ENCODE measurements at regions not wholly inside any gene's neighbourhood (a gene's known extent, or its start where the extent isn't known, plus 50 kb on each side); places are given as distances from the start of the nearest gene placed in this dataset.

DNA sequence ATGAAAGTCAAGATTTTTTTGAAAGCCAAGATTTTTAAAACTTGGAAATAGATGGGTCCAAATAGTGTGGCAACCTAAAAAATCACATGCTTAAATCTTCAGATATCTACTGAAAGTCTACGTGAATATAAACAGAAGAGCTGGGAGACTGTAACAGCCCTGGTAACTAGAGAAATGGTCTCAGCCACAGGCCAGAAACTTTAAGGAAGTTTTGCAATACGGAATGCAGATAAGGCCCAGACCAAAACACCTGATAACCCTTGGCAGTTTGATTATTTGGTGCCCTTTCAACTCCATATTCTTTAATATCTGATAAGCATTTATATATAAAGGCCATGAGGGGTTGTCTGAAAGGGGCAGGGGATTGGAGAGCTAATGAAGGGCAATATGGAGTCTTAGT is 537.3 kb upstream of the TGFBR2 start:
- no peak for DNase-seq

- DNase-seq, result no peak
Observed at GRCh38 chr3:30073040-30073439, 533.4 kb upstream of the TGFBR2 start.

DNA sequence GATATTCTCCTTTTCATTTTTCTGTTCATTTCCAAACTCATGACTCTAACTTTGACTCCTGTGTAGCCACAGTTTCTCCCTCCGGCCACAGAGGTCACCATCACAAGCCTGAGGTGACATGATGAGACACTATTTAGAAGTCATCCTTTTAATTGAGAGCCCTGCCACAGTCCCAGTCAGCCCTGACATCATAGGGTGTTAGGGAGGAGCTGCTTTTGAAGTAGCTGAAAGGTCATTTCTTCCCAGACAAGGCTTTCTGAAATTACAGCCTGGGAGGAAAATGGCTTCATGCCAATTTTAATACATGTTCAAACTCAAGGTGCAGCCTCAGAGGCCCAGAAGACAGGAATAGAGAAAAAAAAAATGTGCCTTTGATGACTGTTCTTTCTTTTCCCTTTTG is 532.8 kb upstream of the TGFBR2 start:
- no peak for DNase-seq

GRCh38 chr3:30075514-30075913 is 530.9 kb upstream of the TGFBR2 start:
- no peak for DNase-seq

DNA sequence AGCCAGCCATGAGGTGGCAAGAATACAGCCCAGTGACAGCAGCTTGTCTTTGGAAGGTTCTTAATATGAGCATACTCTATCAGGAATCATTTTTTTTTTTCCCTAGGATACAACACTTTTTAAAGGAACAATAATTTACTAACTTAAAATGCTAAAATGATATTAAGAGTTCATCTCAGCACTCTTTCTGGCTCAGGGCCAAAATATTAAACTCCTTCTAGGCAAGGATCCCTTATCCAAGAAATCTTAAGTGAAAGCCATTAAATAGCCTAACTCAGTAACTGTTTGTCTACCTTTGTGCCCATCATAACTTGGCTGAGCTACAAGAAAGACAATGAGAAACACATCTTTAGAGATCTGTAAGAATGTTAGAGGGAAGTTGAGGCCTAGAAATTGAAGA is 529.5 kb upstream of the TGFBR2 start:
- no peak for DNase-seq

GRCh38 chr3:30077746-30078145 is 528.7 kb upstream of the TGFBR2 start:
- no peak for DNase-seq

DNA sequence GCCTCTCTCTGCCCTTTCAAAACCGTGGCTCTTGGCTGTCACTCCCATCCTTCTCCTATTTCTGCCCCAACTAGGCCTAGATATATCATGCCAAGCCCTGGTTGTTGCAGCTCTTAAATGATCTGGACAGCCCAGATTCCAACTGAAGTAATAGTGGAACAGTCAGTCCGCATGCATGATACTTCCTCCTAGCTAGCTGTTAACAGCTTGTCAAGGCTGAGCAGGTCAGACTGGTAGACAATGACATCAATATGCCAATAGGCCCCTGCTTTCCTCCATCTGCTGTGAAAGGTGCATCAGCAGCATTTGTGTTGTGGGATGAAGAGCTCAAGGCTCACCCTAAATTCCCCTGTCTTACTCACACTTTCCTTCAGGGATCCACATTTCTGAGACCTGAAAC is 527.7 kb upstream of the TGFBR2 start:
- no peak for DNase-seq

GRCh38 chr3:30081904-30082303 is 524.5 kb upstream of the TGFBR2 start:
- DNase-seq, result no peak

DNA sequence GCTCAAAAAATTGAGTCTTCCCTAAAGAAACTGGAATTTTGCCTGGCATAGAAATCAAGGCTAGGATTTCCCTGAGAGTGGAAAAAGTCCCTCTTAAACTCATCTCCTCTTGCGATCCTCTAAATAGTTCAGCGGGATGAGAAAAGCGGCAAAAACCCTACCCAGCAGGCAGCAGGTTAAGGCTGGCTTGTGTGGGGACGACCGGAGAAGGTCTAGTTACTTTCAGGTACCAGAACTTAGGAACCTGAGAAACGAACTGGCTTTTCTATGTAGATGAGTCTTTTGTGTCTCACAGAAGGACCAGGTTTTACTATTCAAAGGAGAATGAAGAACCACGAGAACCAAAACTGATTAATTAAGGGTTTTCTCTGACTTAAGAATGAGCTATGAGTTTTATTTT is 523.7 kb upstream of the TGFBR2 start:
- DNase-seq, result no peak

GRCh38 chr3:30083315-30083714 is 523.1 kb upstream of the TGFBR2 start:
- DNase-seq, result no peak

DNA sequence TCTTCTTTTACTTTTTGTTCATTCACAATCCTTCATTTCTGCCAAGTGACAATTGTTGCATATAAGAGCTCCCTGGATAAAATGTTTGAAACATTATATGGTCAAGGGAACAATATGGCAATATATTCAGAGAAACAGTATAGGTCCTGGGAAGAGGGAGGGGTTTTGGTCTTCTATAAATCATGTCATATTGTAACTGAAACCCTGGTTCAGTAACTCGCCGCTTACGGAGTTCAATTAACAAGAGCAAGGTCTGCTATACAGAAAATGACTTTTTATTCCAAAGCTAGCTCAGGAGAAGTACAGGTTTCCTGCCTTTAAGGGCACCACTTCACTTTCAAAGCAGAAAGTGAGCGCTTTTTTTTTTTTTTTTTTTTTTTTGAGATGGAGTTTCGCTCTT is 522.1 kb upstream of the TGFBR2 start:
- DNase-seq, result no peak

GRCh38 chr3:30084971-30085403 is 521.4 kb upstream of the TGFBR2 start:
- no peak for DNase-seq

DNA sequence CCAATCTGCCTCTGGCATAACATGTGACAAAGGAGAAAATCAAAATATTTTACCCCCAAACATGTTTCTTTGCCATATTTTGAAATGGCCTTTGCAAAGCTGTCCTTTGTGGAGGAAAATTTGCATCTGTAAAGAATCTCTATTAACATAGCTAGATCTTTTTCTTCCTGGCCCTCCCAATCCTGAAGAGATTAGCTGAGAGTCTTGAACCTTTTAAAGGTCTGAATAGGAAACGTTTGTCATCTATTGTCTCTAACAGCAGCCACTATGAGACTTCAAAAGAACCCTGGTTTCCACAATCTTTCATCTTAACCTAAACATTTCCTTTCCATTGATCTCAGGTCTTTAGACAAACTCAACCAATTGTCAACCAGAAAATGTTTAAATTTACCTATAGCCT is 520.9 kb upstream of the TGFBR2 start:
- DNase-seq, result no peak

DNA sequence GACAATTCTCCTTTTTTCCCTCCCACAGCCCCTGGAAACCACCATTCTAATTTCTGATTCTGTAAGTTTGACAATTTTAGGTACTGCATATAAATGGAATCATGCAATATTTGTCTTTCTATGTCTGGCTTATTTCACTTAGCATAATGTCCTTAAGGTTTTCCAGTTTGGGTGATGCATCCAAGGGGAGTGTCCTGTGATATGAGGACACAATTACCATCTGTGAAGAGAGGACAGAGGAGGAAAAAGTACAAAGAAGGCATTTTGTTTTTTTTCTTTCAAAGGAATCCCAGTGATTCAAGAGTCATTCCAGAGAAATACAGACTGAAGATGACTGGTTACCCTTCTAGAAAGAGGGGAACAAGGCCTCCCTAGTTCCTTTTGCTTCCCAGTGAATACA is 514.7 kb upstream of the TGFBR2 start:
- no peak for DNase-seq

DNA sequence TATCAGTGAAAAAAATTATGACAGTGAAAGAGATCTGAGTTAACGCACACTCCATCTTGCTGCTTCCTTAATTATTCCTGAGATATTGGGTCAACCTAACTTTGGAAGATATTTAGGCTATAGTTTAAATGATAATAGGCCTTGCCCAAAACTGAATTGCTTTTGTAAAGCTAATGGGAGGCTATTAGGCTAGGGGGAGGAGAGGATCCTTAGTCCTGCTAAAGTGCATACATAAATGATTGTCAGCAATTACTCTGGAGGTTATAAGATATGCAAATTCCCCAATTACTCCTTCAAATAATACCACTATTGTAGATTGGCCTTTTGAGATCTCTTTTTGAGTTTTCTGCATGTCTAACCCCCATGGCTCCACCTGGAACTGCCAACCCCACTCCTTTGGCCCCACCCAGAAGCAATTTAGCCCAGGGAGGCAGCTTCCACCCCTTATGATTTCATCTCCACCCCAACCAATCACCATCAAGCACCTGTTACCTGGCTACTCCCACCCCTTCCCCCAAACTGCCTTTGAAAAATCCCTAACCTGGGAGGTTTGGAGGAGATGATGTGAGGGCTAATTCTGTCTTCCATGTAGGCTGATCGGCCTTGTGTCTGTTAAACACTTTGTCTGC is 509.3 kb upstream of the TGFBR2 start:
- no peak for DNase-seq

DNA sequence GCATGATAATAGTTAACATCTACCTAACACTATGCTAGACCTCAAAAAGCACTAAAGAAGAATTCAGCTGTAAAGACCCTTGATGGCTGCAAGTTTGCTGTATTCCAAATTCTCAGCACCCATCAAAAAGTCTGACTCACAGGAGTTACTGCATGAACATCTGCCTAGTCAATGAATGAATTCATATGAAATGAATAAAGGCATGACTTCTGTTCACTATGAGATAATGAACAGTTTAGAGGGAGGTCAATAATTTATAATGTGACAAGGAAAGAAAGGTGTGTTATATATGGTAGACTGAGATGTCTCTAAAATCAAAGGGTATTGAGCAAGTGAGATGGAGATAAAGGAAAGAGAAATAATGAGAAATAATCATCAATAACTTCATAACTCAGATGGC is 508.2 kb upstream of the TGFBR2 start:
- DNase-seq, result no peak

GRCh38 chr3:30098653-30099455 is 507.5 kb upstream of the TGFBR2 start:
- no peak for DNase-seq

DNA sequence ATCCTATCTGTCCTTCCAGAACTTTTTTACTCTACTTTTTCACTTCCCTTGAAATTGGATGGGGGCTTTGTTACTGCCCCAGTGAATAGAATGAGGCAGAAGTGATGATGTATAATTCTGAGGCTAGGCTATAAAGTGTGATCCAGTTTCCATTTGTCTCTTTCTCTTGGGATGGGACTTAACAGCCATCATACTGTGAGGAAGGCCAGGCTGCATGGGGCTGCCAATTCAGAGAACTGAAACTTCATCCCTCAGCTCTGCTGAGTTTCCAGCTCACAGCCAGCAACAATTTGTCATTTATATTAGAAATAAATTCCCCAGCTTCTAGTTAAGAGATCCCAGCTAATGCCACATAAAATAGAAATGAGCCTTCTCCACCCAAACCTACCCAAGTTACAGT is 504.0 kb upstream of the TGFBR2 start:
- no peak for DNase-seq

DNA sequence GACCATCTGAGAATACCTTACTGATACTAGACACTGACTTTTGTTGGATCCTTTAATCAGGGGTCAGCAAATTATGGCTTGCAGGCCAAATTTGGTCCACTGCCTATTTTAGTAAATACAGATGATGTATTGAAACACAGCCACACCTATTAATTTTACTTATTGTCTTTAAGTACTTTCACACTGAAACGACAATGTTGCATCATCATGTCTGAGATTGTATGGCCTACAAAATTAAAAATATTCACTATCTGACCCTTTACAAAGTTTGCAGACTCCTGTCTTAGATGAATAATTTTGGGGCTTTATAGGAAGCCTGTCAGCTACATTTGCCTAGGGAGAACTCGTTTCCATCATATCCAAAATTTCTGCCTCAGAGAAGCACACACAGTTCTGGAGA is 503.2 kb upstream of the TGFBR2 start:
- DNase-seq, result no peak

DNA sequence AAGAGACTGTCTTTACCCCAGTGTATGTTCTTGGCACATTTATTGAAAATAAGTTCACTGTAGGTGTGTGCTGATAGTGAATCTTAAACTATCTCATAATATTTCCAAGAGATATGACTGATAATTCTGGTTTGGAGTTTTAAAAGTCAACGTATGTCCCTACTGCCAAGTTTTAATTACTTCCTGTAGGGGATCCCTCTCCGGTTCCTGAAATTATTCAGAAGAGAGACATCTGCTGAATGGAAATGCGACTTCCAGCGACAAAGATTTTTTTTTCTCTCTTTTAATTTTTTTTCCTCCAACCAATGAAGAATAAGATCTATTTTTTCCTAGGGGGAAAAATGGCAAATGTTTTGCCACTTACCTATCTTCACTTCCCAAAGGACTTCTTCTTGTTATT is 498.9 kb upstream of the TGFBR2 start:
- DNase-seq, result no peak

DNA sequence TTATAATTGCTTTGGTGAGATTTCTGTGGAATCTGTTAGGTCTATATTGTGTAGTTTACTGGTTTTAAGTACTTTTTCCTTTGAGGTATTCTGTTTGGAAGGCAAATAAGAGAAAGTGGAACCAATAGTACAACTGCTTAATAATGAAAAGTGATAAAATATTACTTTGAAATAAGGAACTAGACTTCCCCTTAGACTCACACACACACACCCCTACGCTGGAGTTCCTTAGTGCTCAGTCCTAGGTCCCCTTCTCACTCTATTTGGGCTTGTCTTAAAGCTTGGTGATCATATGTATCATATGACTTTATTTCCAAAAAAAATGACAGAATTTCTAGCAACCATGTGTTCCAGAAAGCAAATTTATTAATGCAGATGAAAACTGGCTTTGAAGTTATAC is 494.0 kb upstream of the TGFBR2 start:
- DNase-seq, result no peak

- DNase-seq, result peak; percentile 1
Observed at GRCh38 chr3:30112902-30113484, 493.4 kb upstream of the TGFBR2 start.

GRCh38 chr3:30113906-30114305 is 492.5 kb upstream of the TGFBR2 start:
- DNase-seq, result no peak

GRCh38 chr3:30114918-30115317 is 491.5 kb upstream of the TGFBR2 start:
- DNase-seq, result no peak

DNA sequence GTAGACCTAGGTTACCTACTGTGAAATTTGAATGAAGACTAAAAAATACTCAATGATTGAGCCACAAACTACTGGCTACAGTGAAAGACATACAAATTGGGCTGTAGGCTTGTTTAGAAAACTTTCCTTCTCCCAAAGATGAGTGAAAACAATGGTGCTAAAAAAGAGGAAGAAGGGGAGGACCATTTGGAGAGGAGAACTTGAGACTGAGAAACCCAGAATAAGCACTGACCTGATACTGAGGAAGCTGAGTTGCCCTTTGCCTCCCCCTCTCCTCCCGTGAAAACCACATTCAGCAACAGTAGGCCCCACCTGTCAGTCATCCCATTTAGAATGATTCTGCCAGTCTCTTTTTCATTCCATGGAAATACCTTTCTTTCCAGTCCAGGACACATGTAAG is 484.0 kb upstream of the TGFBR2 start:
- DNase-seq, result no peak
